ENCODE measurements at regions not wholly inside any gene's neighbourhood (a gene's known extent, or its start where the extent isn't known, plus 50 kb on each side); places are given as distances from the start of the nearest gene placed in this dataset.

DNA sequence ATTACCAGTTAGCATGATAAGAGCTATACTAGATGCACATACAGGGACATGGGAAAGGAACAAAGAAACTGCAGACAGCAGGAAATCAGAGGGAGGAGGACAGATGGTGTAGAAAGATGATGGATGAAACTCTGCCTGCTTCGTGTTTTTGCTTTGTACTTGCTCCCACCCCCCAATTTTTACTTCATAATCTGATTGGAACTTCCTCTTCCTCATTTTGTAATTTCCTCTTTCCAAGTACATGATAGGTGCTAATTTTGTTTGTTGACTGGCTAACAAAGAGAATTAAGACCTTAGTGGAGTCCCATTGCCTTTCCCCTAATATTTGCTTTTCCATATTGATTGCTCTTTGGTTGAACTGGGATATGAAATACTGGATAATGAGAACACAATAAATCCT, 76.0 kb upstream of the PELI1 start:
- DNase-seq (no peak), ATAC-seq (no peak)
- intact Hi-C loops (cut with DNase I) = no loop called here
- TF ChIP-seq, protein P1, sequence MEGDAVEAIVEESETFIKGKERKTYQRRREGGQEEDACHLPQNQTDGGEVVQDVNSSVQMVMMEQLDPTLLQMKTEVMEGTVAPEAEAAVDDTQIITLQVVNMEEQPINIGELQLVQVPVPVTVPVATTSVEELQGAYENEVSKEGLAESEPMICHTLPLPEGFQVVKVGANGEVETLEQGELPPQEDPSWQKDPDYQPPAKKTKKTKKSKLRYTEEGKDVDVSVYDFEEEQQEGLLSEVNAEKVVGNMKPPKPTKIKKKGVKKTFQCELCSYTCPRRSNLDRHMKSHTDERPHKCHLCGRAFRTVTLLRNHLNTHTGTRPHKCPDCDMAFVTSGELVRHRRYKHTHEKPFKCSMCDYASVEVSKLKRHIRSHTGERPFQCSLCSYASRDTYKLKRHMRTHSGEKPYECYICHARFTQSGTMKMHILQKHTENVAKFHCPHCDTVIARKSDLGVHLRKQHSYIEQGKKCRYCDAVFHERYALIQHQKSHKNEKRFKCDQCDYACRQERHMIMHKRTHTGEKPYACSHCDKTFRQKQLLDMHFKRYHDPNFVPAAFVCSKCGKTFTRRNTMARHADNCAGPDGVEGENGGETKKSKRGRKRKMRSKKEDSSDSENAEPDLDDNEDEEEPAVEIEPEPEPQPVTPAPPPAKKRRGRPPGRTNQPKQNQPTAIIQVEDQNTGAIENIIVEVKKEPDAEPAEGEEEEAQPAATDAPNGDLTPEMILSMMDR (IDR thresholded peaks at IDR 0.05) = no peak
- no peak for TF ChIP-seq POLR2A (IDR thresholded peaks at IDR 0.05)
- 41 to 50% methylated on average over 1 of the region's 1 CpG for WGBS, 2 donors
- Histone ChIP-seq H3K9me3 (no peaks in the 10 kb centered on the region), H3K4me3 (no peak overlapping the region), H3K27me3 (no peaks in the 10 kb centered on the region), H3K36me3 (replicated peaks in 1 of 2; ENCODE audit: insufficient read depth in 1 of 2, low read depth in 2 of 2) (no peaks in the 10 kb centered on the region), H3K27ac (no peak overlapping the region), H3K4me1 (peaks cover 19% of the 10 kb centered on the region)

GRCh38 chr2:64220894-64221617, 76.8 kb upstream of the PELI1 start:
- ATAC-seq = no peak
- Histone ChIP-seq H3K4me3 (no peak overlapping the region), H3K27me3 (no peaks in the 10 kb centered on the region), H3K36me3 (replicated peaks in 1 of 2; ENCODE audit: insufficient read depth in 1 of 2, low read depth in 2 of 2) (no peaks in the 10 kb centered on the region), H3K27ac (no peak overlapping the region), H3K9me3 (no peaks in the 10 kb centered on the region), H3K4me1 (peaks cover 19% of the 10 kb centered on the region)
- DNase-seq = no peak
- TF ChIP-seq POLR2A (IDR thresholded peaks at IDR 0.05) = no peak
- TF ChIP-seq, protein P1 (IDR thresholded peaks at IDR 0.05) = no peak
- intact Hi-C loops (cut with DNase I) = no loop called here
- WGBS, 2 donors = 30 to 36% methylated on average over 4 of the region's 4 CpGs

- Histone ChIP-seq H3K4me3 (no peak overlapping the region), H3K27ac (no peak overlapping the region), H3K9me3 (no peaks in the 10 kb centered on the region), H3K4me1 (peaks cover 19% of the 10 kb centered on the region), H3K36me3 (replicated peaks in 1 of 2; ENCODE audit: insufficient read depth in 1 of 2, low read depth in 2 of 2) (no peaks in the 10 kb centered on the region), H3K27me3 (no peaks in the 10 kb centered on the region)
- TF ChIP-seq POLR2A (IDR thresholded peaks at IDR 0.05) = no peak
- TF ChIP-seq, protein P1 (IDR thresholded peaks at IDR 0.05) = no peak
- ATAC-seq (no peak), DNase-seq (no peak)
- WGBS, 2 donors = 67 to 71% methylated on average over 2 of the region's 2 CpGs
- intact Hi-C loops (cut with DNase I) = no loop called here
These were observed 77.7 kb upstream of the PELI1 start for GRCh38 chr2:64221935-64222334.

DNA sequence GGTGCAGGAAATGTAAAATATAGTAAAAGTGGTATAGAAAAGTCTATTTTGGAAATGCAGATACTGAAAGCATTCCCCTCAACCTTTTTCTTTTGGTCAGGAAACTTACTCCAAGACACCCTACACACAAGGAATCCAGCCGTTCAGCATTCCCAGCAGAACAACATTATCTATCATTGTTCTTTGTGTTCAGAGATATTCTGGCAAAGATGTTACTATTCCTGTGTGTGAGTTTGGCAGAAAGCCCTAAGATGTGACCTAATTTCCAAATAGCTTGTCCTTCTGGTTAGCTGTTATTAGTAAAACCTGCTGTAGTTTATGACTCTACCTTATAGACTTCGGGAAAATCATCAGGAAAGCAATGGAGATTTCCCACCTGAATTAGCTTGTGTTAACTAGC, 78.1 kb upstream of the PELI1 start:
- ATAC-seq = no peak
- Histone ChIP-seq H3K9me3 (no peaks in the 10 kb centered on the region), H3K36me3 (replicated peaks in 1 of 2; ENCODE audit: insufficient read depth in 1 of 2, low read depth in 2 of 2) (no peaks in the 10 kb centered on the region), H3K27me3 (no peaks in the 10 kb centered on the region), H3K4me1 (peaks cover 19% of the 10 kb centered on the region), H3K4me3 (no peak overlapping the region), H3K27ac (no peak overlapping the region)
- TF ChIP-seq, protein P1 (IDR thresholded peaks at IDR 0.05) = no peak
- no peak for TF ChIP-seq POLR2A (IDR thresholded peaks at IDR 0.05)
- no peak for DNase-seq
- intact Hi-C loops (cut with DNase I) = no loop called here
- 18 to 25% methylated on average over 2 of the region's 2 CpGs for WGBS, 2 donors

DNA sequence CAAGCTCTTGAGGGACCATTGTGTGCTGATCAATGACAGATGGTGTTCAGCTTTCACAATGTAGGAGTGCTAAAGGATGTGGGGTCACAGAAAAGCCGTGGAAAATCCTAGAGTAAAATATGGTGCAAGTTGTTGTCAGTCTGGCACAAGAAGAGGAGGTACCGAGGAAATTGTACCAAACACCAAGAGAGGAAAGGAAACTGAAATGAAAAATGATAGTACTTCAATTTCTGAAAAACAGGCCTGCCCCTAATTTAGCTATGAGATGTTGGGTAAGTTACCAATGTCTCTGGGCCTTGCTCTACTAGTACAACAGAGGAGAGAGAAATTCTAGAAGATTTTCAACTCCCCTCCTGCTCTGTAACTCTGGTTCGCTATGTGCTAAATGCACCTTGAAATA, 78.8 kb upstream of the PELI1 start:
- no peak for DNase-seq
- Histone ChIP-seq H3K4me1 (peaks cover 19% of the 10 kb centered on the region), H3K27me3 (no peaks in the 10 kb centered on the region), H3K36me3 (replicated peaks in 1 of 2; ENCODE audit: insufficient read depth in 1 of 2, low read depth in 2 of 2) (no peaks in the 10 kb centered on the region), H3K27ac (no peak overlapping the region), H3K9me3 (no peaks in the 10 kb centered on the region), H3K4me3 (no peak overlapping the region)
- intact Hi-C loops (cut with DNase I) = no loop called here
- no peak for ATAC-seq
- TF ChIP-seq POLR2A (IDR thresholded peaks at IDR 0.05) = no peak
- TF ChIP-seq, protein P1 (IDR thresholded peaks at IDR 0.05) = no peak
- 60 to 80% methylated on average over 3 of the region's 3 CpGs for WGBS, 2 donors
